HepG2 (cell line): ENCODE measurements at regions not wholly inside any gene's neighbourhood (a gene's known extent, or its start where the extent isn't known, plus 50 kb on each side); places are given as distances from the start of the nearest gene placed in this dataset.

Experiments
- ATAC-seq: fragments of 200-7000 bp; cut with Tn5 transposase; 3 replicates; pipeline ENCODE4 v1.9.1; 2020; ENCODE audit warnings: mild to moderate bottlenecking, moderate library complexity
- BruUV-seq: library from RNA; stranded (reverse); fragments of 400-500 nt; replicated peaks from 2 replicates; lab custom pipeline; 2021; lab: Mats Ljungman, UMichigan
- CTCF ChIA-PET: fragments of 300-600 bp; formaldehyde crosslinking; extraction: SDS; loops from one replicate; lab custom pipeline; 2021; ENCODE audit warnings: low total read pairs, inconsistent platforms, low intra/inter-chr PET ratio; lab: Yijun Ruan, JAX
- POLR2A ChIA-PET: fragments of 350-600 bp; sonication (Branson Sonifier 250); formaldehyde crosslinking; loops from one replicate; lab custom pipeline; 2020; ENCODE audit warnings: antibody characterized with exemption, inconsistent platforms; lab: Yijun Ruan, JAX
- DNase-seq: peaks from one replicate; pipeline ENCODE4 v3.0.0-alpha.2; 2015; ENCODE audit warnings: low spot score
- FAIRE-seq: peaks from 3 replicates; lab custom pipeline; 2011; peaks lifted over from hg19 to GRCh38; lab: Jason Lieb, UNC
- H2AFZ ChIP-seq: one replicate; pipeline ENCODE4 v1.6.1; 2011; ENCODE audit warnings: low read length, inconsistent platforms
- H3K27ac ChIP-seq: fragments of 300-600 bp; 3 replicates; pipeline ENCODE4 v1.8.0; 2011; ENCODE audit warnings: mixed run types, mild to moderate bottlenecking, mixed read lengths, low read length, inconsistent platforms; ENCODE audit not compliant: insufficient read depth; ENCODE audit errors: extremely low read length
- H3K27me3 ChIP-seq, 2 experiments: fragments of 200-600 bp in 1 of 2; 2 replicates in 1 of 2; 3 replicates in 1 of 2; pipeline versions ENCODE4 v1.6.0 to v1.8.0; 2011; ENCODE audit warnings: low read length in 2 of 2, mild to moderate bottlenecking in 2 of 2, moderate library complexity in 2 of 2, inconsistent platforms in 1 of 2; ENCODE audit not compliant: insufficient read depth in 2 of 2, control insufficient read depth in 1 of 2
- H3K36me3 ChIP-seq, 2 experiments: fragments of 200-600 bp in 1 of 2; replicated peaks in 1 of 2; 2 replicates in 1 of 2; 3 replicates in 1 of 2; pipeline versions ENCODE4 v1.5.1 to v1.8.0; 2011; ENCODE audit warnings: low read length in 2 of 2, inconsistent platforms in 1 of 2; ENCODE audit not compliant: insufficient read depth in 2 of 2, control insufficient read depth in 1 of 2
- H3K4me1 ChIP-seq: 2 replicates; pipeline ENCODE4 v1.5.1; 2012; ENCODE audit warnings: low read length, inconsistent platforms; ENCODE audit not compliant: insufficient read depth
- H3K4me2 ChIP-seq: 2 replicates; pipeline ENCODE4 v1.6.0; 2011; ENCODE audit warnings: low read depth, low read length, inconsistent platforms
- H3K4me3 ChIP-seq, 3 experiments: fragments of 200-600 bp in 1 of 3; sonication (generic), shearing (Covaris generic) in 1 of 3; replicated peaks in 1 of 3; 2 replicates each; pipeline ENCODE4 v1.5.1; 2011 to 2016; ENCODE audit warnings: low read length in 3 of 3, inconsistent platforms in 2 of 3, low read depth in 2 of 3, mild to moderate bottlenecking in 2 of 3, control low read depth in 1 of 3, mixed read lengths in 1 of 3; ENCODE audit not compliant: insufficient read depth in 1 of 3
- H3K79me2 ChIP-seq: one replicate; pipeline ENCODE4 v1.6.1; 2011; ENCODE audit warnings: low read length, inconsistent platforms; ENCODE audit not compliant: insufficient read depth
- H3K9ac ChIP-seq: 2 replicates; pipeline ENCODE4 v1.6.0; 2011; ENCODE audit warnings: mild to moderate bottlenecking, low read depth, low read length, inconsistent platforms; ENCODE audit not compliant: insufficient read depth
- H3K9me3 ChIP-seq: 2 replicates; pipeline ENCODE4 v1.5.1; 2012; ENCODE audit warnings: mild to moderate bottlenecking, low read length
- H4K20me1 ChIP-seq: 2 replicates; pipeline ENCODE4 v1.6.0; 2011; ENCODE audit warnings: inconsistent platforms, mild to moderate bottlenecking, low read length, moderate library complexity; ENCODE audit not compliant: insufficient read depth
- NCOA5 ChIP-seq: sonication (generic); formaldehyde crosslinking; IDR thresholded peaks from 2 replicates; pipeline ENCODE4 v1.4.0; 2020; ENCODE audit warnings: missing genetic modification reagents
- PAX8 ChIP-seq: sonication (generic); formaldehyde crosslinking; IDR thresholded peaks from 2 replicates; pipeline ENCODE4 v1.8.0; 2022; ENCODE audit warnings: mild to moderate bottlenecking, missing genetic modification reagents, borderline replicate concordance
- PLRG1 ChIP-seq: fragments of 450-650 bp; conservative IDR thresholded peaks from 2 replicates; pipeline ENCODE4 v1.6.1; 2016
- PRMT3 ChIP-seq: sonication (generic); formaldehyde crosslinking; IDR thresholded peaks from 2 replicates; pipeline ENCODE4 v1.8.1; 2022; ENCODE audit warnings: low read depth, mild to moderate bottlenecking, moderate library complexity, missing genetic modification reagents, borderline replicate concordance
- SP1 ChIP-seq, 2 experiments: fragments of 450-650 bp in 1 of 2; sonication (generic) in 1 of 2; formaldehyde crosslinking in 1 of 2; IDR thresholded peaks; 2 replicates each; pipeline versions ENCODE4 v1.4.0 to v1.6.1; 2016 to 2020; ENCODE audit warnings: missing genetic modification reagents in 1 of 2
- TCF7 ChIP-seq: sonication (generic); IDR thresholded peaks from 2 replicates; pipeline ENCODE4 v1.6.1; 2016; ENCODE audit warnings: antibody characterized with exemption, low read depth
- ZBTB3 ChIP-seq: sonication (generic); formaldehyde crosslinking; IDR thresholded peaks from 2 replicates; pipeline ENCODE4 v1.4.0; 2020; ENCODE audit warnings: low read depth, mild to moderate bottlenecking, moderate library complexity, missing genetic modification reagents, borderline replicate concordance
- ZNF253 ChIP-seq: sonication (generic); formaldehyde crosslinking; IDR thresholded peaks from 2 replicates; pipeline ENCODE4 v1.8.0; 2022; ENCODE audit warnings: mild to moderate bottlenecking, missing genetic modification reagents, borderline replicate concordance
- ZNF687 ChIP-seq: sonication (generic); formaldehyde crosslinking; IDR thresholded peaks from 2 replicates; pipeline ENCODE4 v1.5.1; 2020; ENCODE audit warnings: mild to moderate bottlenecking, missing genetic modification reagents, moderate library complexity
- WGBS: methylation state at CpG from one replicate; pipeline ENCODE4 v1.1.6; 2017; ENCODE audit warnings: low lambda C conversion rate; 5-methylcytosine and 5-hydroxymethylcytosine counted together
- in situ Hi-C: cut with HindIII; loops from 2 replicates; pipeline ENCODE4 v1.10.0; 2017; ENCODE audit warnings: low pct_unique_long_range_greater_than_20kb; ENCODE audit not compliant: extremely low pct_ligation_motif_present
- intact Hi-C: fragments of 100-400 bp; cut with micrococcal nuclease; formaldehyde crosslinking; loops from one replicate; pipeline ENCODE4 v1.10.0; 2022; ENCODE audit not compliant: unreplicated experiment

- H3K27me3 ChIP-seq, result no peaks in the 10 kb centered on the region
- H3K4me3 ChIP-seq, result no peak overlapping the region
- in situ Hi-C loops, result no loop called here
- H3K36me3 ChIP-seq, result no peaks in the 10 kb centered on the region
- ATAC-seq, result no peak
- no peak overlapping the region for H3K9ac ChIP-seq
- no peak overlapping the region for H3K4me2 ChIP-seq
- WGBS, result 24% methylated on average over 2 of the region's 2 CpGs
- intact Hi-C loops, result no loop called here
- H3K27ac ChIP-seq, result no peak overlapping the region
- H3K4me1 ChIP-seq, result no peaks in the 10 kb centered on the region
- CTCF ChIA-PET, result no interaction called here
- DNase-seq, result no peak
- no peak for FAIRE-seq
- BruUV-seq, result no TSS peak
- no peak overlapping the region for H2AFZ ChIP-seq
- no peak for TF ChIP-seq ZNF687 (CRISPR knock-in tag)
- TF ChIP-seq ZNF253, result no peak
- no peak for TF ChIP-seq ZBTB3 (CRISPR knock-in tag)
- TF ChIP-seq TCF7, result no peak
- TF ChIP-seq PLRG1, result no peak
- no peak for TF ChIP-seq NCOA5 (CRISPR knock-in tag)
- no peak for TF ChIP-seq SP1 (IDR thresholded peaks at IDR 0.05)
- no peak for TF ChIP-seq SP1 (CRISPR knock-in tag; IDR thresholded peaks at IDR 0.05)
- TF ChIP-seq PRMT3 (CRISPR knock-in tag), result no peak
- no peak for TF ChIP-seq PAX8
- TF ChIP-seq, all 625 proteins: peak for 0
- H4K20me1 ChIP-seq, result no peaks in the 10 kb centered on the region
- peaks cover 19% of the 10 kb centered on the region for H3K9me3 ChIP-seq
- POLR2A ChIA-PET, result no interaction called here
- no peaks in the 10 kb centered on the region for H3K79me2 ChIP-seq
Measured at GRCh38 chrX:1053072-1053471, 159.4 kb downstream of the CRLF2 start.
